Left ventricle myocardium inferior (tissue), 1 donor: ENCODE measurements at regions not wholly inside any gene's neighbourhood (a gene's known extent, or its start where the extent isn't known, plus 50 kb on each side); places are given as distances from the start of the nearest gene placed in this dataset.

Source experiments
- DNase-seq: peaks from one replicate; pipeline ENCODE4 v3.0.0-alpha.2; 2020
- H3K27ac ChIP-seq: fragments of 200-600 bp; replicated peaks from 2 replicates; pipeline ENCODE4 v1.8.0; 2021
- H3K27me3 ChIP-seq: fragments of 200-600 bp; 2 replicates; pipeline ENCODE4 v1.8.0; 2021; ENCODE audit warnings: low read depth
- H3K36me3 ChIP-seq: fragments of 200-600 bp; 2 replicates; pipeline ENCODE4 v1.8.0; 2021
- H3K4me1 ChIP-seq: fragments of 200-600 bp; 2 replicates; pipeline ENCODE4 v1.8.0; 2021
- H3K4me3 ChIP-seq: fragments of 200-600 bp; 2 replicates; pipeline ENCODE4 v1.8.0; 2021; ENCODE audit warnings: mild to moderate bottlenecking, moderate library complexity
- H3K9me3 ChIP-seq: fragments of 200-600 bp; replicated peaks from 2 replicates; pipeline ENCODE4 v1.8.0; 2021
- CTCF ChIP-seq: fragments of 200-600 bp; IDR thresholded peaks from 2 replicates; pipeline ENCODE4 v1.8.0; 2021; ENCODE audit warnings: antibody characterized with exemption, mild to moderate bottlenecking, borderline replicate concordance
- intact Hi-C: fragments of 100-400 bp; cut with micrococcal nuclease; formaldehyde crosslinking; loops from one replicate; pipeline ENCODE4 v1.11.0; 2022
- donor health status: DM: no; HTN: yes; CAD: no; lungs with severe emphysema.

DNA sequence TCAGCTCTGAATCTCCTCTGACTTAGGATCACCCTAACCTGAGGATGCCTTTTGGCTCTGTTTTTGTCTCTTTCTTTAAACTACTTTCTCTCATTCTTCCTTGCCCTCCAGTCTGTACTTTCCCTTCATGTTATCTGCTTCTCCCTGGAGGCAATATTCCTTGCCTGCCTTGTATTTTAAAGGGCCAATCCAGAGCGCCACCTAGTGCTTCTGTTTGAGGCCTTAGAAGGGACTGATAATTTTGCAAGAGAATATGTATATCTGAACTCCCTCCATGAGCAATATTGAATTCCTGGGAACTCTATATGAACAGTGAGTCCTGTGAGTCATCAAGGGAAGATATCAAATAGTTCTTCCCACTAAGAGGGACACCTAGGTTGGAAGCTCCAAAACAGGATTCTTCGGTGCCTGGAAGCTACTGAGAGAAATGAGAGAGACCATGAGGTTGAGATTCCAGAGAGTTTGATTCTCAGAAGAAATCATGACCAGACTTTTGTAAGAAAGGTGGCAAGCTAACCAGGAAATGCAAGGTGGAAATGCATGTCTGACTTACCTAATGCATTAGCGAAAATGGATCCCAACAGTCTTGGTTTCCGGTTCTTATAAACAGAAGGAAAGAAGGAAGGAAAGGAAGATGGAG lies 203.8 kb upstream of the CD96 start:
- no peaks in the 10 kb centered on the region for H3K36me3 ChIP-seq
- no peak overlapping the region for H3K4me3 ChIP-seq
- H3K27me3 ChIP-seq: no peaks in the 10 kb centered on the region
- peaks cover 15% of the 10 kb centered on the region for H3K9me3 ChIP-seq
- no peak for DNase-seq
- intact Hi-C loops: no loop called here
- TF ChIP-seq CTCF: peak; percentile 48
- H3K4me1 ChIP-seq: no peaks in the 10 kb centered on the region
- H3K27ac ChIP-seq: no peak overlapping the region

DNA sequence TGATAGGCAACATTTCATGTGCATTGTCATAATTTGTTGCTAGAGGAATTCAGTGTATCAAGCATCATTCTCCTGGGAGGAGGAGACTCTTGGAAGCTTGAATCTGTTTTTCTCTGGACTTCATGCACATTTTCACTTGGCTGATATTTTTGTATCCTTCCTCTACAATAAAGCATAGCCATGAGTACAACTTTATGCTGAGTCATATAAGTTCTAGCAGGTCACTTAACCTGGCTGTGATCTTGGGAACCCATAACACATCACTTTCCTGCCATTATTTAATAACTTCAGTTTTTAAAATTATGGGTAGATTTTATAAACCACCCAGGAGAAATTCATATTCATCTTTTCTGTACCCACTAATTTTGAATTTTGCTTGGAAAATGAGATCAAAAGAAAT lies 203.0 kb upstream of the CD96 start:
- no peak overlapping the region for H3K4me3 ChIP-seq
- intact Hi-C loops: no loop called here
- no peak for TF ChIP-seq CTCF
- DNase-seq: no peak
- no peaks in the 10 kb centered on the region for H3K36me3 ChIP-seq
- no peak overlapping the region for H3K27ac ChIP-seq
- H3K27me3 ChIP-seq: no peaks in the 10 kb centered on the region
- H3K9me3 ChIP-seq: peaks cover 15% of the 10 kb centered on the region
- H3K4me1 ChIP-seq: no peaks in the 10 kb centered on the region

- H3K27ac ChIP-seq: no peak overlapping the region
- no peaks in the 10 kb centered on the region for H3K27me3 ChIP-seq
- peaks cover 16% of the 10 kb centered on the region for H3K9me3 ChIP-seq
- no peak for TF ChIP-seq CTCF
- H3K36me3 ChIP-seq: no peaks in the 10 kb centered on the region
- no peaks in the 10 kb centered on the region for H3K4me1 ChIP-seq
- intact Hi-C loops: no loop called here
- DNase-seq: no peak
- no peak overlapping the region for H3K4me3 ChIP-seq
Measured at GRCh38 chr3:111351334-111351733, 190.7 kb upstream of the CD96 start.

DNA sequence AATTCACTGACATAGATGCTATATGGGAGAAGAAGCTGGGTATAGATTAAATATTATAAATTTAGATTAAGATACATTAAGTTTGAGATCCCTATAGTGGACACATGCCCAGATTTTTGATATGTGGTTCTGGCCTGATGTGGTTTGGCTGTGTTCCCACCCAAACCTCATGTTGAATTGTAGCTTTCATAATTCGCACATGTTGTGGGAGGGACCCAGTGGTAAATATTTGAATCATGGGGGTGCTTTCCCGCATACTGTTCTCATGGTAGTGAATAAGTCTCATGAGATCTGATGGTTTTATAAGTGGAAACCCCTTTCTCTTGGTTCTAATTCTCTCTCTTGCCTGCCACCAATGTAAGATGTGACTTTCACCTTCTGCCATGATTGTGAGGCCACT lies 189.4 kb upstream of the CD96 start:
- peaks cover 18% of the 10 kb centered on the region for H3K9me3 ChIP-seq
- no peaks in the 10 kb centered on the region for H3K27me3 ChIP-seq
- no peak for TF ChIP-seq CTCF
- no peak overlapping the region for H3K4me3 ChIP-seq
- H3K4me1 ChIP-seq: no peaks in the 10 kb centered on the region
- H3K36me3 ChIP-seq: no peaks in the 10 kb centered on the region
- DNase-seq: no peak
- H3K27ac ChIP-seq: no peak overlapping the region
- intact Hi-C loops: no loop called here

GRCh38 chr3:111359261-111360030 lies 182.6 kb upstream of the CD96 start:
- DNase-seq: no peak
- Histone ChIP-seq H3K27me3 (no peaks in the 10 kb centered on the region), H3K27ac (no peak overlapping the region), H3K4me3 (no peak overlapping the region), H3K36me3 (no peaks in the 10 kb centered on the region), H3K9me3 (peaks cover 11% of the 10 kb centered on the region), H3K4me1 (no peaks in the 10 kb centered on the region)
- TF ChIP-seq CTCF: no peak
- intact Hi-C loops: no loop called here
